Brain microvascular endothelial cell (primary cell): ENCODE measurements at regions not wholly inside any gene's neighbourhood (a gene's known extent, or its start where the extent isn't known, plus 50 kb on each side); places are given as distances from the start of the nearest gene placed in this dataset.

ENCODE experiments used
- DNase-seq: peaks from one replicate; pipeline ENCODE4 v3.0.0-alpha.2; 2020
- H3K27ac ChIP-seq: fragments of 250-450 bp; sonication (Bioruptor Pico); 2 replicates; pipeline ENCODE4 v1.5.1; 2020; ENCODE audit warnings: mild to moderate bottlenecking, moderate library complexity
- H3K27me3 ChIP-seq: fragments of 250-450 bp; sonication (Bioruptor Pico); replicated peaks from 2 replicates; pipeline ENCODE4 v1.5.1; 2020; ENCODE audit warnings: mild to moderate bottlenecking
- H3K36me3 ChIP-seq: fragments of 250-450 bp; sonication (Bioruptor Pico); replicated peaks from 2 replicates; pipeline ENCODE4 v1.5.1; 2020; ENCODE audit warnings: mild to moderate bottlenecking
- H3K4me3 ChIP-seq: 2 replicates; pipeline ENCODE4 v1.5.1; 2011; ENCODE audit warnings: low read depth, mild to moderate bottlenecking, control low read depth, low read length, moderate library complexity
- CTCF ChIP-seq: IDR thresholded peaks from 2 replicates; pipeline ENCODE4 v1.5.1; 2011; ENCODE audit warnings: low read depth, mild to moderate bottlenecking, moderate library complexity, low read length, control low read depth, inconsistent platforms; ENCODE audit errors: missing control alignments
- in situ Hi-C: cut with HindIII; loops from 2 replicates; pipeline ENCODE4 v1.10.0; 2017; ENCODE audit warnings: low sequenced_read_pairs, low pct_ligation_motif_present

GRCh38 chr13:106626473-106626872, 58.5 kb upstream of the ARGLU1 start:
- H3K27me3 ChIP-seq, result no peaks in the 10 kb centered on the region
- H3K4me3 ChIP-seq, result no peak overlapping the region
- no peak for DNase-seq
- no peak overlapping the region for H3K27ac ChIP-seq
- in situ Hi-C loops, result no loop called here
- TF ChIP-seq CTCF, result no peak
- H3K36me3 ChIP-seq, result no peaks in the 10 kb centered on the region

DNA sequence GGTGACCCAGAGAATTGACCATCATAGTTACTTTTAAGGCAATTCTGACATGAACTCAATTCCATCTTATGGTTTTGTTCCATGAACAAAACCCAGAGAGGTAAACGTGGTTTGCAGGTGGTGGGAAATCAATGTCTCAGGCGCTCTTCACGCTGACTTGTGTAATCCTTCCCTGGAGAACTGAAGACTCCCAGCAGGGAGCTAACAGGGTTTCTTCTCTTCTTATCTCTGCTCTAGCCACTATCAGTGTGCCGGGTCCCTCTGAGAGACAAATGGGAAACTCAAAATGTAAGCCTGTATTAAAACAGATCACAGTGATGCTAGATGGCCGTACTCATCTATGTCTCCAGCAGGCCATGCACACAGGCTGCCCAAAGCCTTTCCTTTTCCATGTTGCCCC, 57.6 kb upstream of the ARGLU1 start:
- H3K36me3 ChIP-seq, result no peaks in the 10 kb centered on the region
- H3K4me3 ChIP-seq, result no peak overlapping the region
- no peak overlapping the region for H3K27ac ChIP-seq
- H3K27me3 ChIP-seq, result no peaks in the 10 kb centered on the region
- in situ Hi-C loops, result no loop called here
- no peak for DNase-seq
- no peak for TF ChIP-seq CTCF

DNA sequence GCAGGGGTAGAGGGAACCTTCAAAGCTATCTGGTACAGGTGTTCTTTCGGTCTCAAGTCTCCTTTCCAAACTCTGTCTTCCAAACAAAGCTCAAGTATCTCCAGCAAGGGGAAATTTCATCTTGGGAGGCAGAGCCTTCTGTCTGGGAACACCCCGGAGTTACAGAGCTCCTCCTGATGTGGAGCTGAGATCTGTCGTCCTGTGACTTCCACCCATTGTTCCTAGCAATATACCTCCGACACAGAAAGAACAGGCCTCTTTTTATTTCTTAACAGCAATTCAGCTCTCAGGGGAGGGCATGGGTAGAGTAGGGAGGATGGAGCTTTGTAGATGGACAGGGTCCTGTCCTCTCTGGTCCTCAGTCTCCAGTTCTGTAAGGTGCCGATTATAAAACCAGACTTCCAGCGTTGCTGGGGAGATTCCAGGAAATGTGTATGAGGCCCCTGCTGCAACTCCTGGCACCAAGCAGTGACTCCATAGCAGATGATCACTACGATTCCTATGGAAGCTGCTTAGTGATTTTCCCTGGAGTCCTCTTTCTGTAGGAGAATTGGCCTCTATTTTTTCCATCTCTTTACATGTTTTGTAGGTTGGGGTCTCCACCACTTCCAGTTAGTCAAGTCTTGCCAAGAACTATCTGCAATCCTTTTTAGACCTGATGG, 56.0 kb upstream of the ARGLU1 start:
- Histone ChIP-seq H3K4me3 (no peak overlapping the region), H3K27me3 (no peaks in the 10 kb centered on the region), H3K27ac (no peak overlapping the region), H3K36me3 (no peaks in the 10 kb centered on the region)
- in situ Hi-C loops, result no loop called here
- no peak for TF ChIP-seq CTCF
- no peak for DNase-seq

DNA sequence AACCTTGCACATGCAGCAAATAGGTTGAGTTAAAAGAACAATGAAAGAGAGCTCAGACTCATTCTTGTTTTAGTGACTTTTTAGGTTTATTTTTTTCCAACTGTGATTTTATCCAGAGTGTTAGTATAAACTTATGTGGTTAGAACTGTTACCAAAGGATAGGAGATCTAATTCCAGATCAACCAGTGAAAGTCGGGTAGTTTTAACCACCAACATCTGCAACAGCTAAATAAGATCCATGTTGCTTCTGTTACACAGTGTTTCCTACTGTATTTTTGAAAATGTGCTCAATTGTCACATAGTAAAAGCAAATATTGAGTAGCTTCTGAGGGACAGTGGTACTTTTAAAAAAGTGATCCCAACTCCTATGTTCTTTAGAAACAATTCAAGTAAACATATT, 53.9 kb upstream of the ARGLU1 start:
- no peaks in the 10 kb centered on the region for H3K27me3 ChIP-seq
- no peak overlapping the region for H3K4me3 ChIP-seq
- TF ChIP-seq CTCF, result no peak
- no peak overlapping the region for H3K27ac ChIP-seq
- H3K36me3 ChIP-seq, result no peaks in the 10 kb centered on the region
- no peak for DNase-seq
- in situ Hi-C loops, result no loop called here

DNA sequence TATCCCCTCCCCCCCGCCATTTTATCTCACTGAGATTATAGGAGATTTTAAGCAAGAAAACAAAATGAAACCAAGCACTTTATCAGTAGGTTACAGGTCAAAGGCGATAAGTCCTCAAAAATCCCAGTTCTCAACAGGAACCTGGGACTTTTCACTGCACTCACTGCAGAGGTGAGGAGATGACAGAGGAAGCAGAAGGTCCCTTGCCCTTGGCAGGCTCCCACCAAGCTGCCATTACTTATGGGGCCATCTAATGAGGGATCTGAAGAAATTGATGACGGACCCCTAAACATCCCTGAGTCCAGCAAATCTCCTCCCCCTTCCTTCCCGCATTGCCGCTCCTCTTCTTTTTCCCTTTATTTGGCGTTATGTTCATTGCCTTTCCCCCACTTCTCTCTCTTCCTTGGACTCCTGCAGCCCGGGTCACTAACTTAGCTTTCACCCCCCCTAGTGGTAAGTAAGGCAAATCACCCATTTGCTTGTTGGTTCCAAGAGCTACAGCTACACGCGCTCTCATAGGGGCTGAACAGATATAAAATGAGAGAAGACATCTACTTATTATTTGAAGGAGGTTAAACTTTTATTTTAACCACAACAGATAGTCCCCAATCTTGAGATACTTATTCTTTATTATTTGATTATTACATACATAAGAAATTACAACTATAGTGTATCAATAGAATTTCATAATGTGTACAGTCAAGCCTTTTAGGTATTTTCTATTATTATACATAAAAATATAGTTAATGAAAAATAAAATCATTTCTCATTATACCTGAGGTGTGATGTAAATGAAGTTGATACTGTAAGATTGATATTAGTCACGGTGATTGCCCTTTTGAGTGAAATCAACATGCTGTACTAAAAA, 52.0 kb upstream of the ARGLU1 start:
- no peak overlapping the region for H3K4me3 ChIP-seq

More for the DNA sequence above, 52.0 kb upstream of the ARGLU1 start:
- in situ Hi-C loops, result no loop called here
- Histone ChIP-seq H3K27me3 (no peaks in the 10 kb centered on the region), H3K36me3 (no peaks in the 10 kb centered on the region), H3K27ac (no peak overlapping the region)
- DNase-seq, result peak; percentile 46
- peak; percentile 93 for TF ChIP-seq CTCF
